H1 (cell line): ENCODE measurements at regions not wholly inside any gene's neighbourhood (a gene's known extent, or its start where the extent isn't known, plus 50 kb on each side); places are given as distances from the start of the nearest gene placed in this dataset.

Experiments used
- CTBP2 ChIP-seq: IDR thresholded peaks from 2 replicates; pipeline ENCODE4 v1.7.0; 2011; ENCODE audit warnings: borderline replicate concordance, mild to moderate bottlenecking, moderate library complexity, mixed read lengths, low read length; ENCODE audit not compliant: insufficient read depth, insufficient read length
- EZH2 ChIP-seq: fragments of 200-600 bp; sonication (generic); IDR thresholded peaks from 2 replicates; pipeline ENCODE4 v1.7.1; 2012; ENCODE audit warnings: low read depth, mild to moderate bottlenecking, moderate library complexity, low read length, inconsistent platforms; ENCODE audit not compliant: severe bottlenecking
- JUN ChIP-seq: IDR thresholded peaks from 2 replicates; pipeline ENCODE4 v1.6.1; 2011; ENCODE audit warnings: low read depth, mild to moderate bottlenecking, improper control_type of control experiment, low read length
- POLR2A ChIP-seq, 2 experiments: IDR thresholded peaks; 1 replicate in 1 of 2; 2 replicates in 1 of 2; pipeline ENCODE4 v1.6.1; 2011; ENCODE audit warnings: low read depth in 2 of 2, low read length in 2 of 2, mild to moderate bottlenecking in 2 of 2; ENCODE audit errors: control extremely low read depth in 1 of 2
- POLR2AphosphoS5 ChIP-seq: IDR thresholded peaks from 2 replicates; pipeline ENCODE4 v1.6.1; 2011; ENCODE audit warnings: low read depth, low read length
- RFX5 ChIP-seq: IDR thresholded peaks from 2 replicates; pipeline ENCODE4 v1.6.1; 2011; ENCODE audit warnings: low read depth, low read length, improper control_type of control experiment, borderline replicate concordance
- TAF1 ChIP-seq: IDR thresholded peaks from 2 replicates; pipeline ENCODE4 v1.6.1; 2011; ENCODE audit warnings: mild to moderate bottlenecking, low read depth, low read length
- TF ChIP-seq, protein P1 (sequence below), 3 experiments: IDR thresholded peaks; 1 replicate in 2 of 3; 2 replicates in 1 of 3; pipeline versions ENCODE4 v1.5.1 to v1.6.1; 2011; ENCODE audit warnings: low read length in 3 of 3, mild to moderate bottlenecking in 3 of 3, inconsistent platforms in 2 of 3, low read depth in 1 of 3, moderate library complexity in 1 of 3; ENCODE audit not compliant: insufficient read depth in 1 of 3; ENCODE audit errors: control extremely low read depth in 1 of 3
- TF ChIP-seq, protein P2 (sequence below): IDR thresholded peaks from 2 replicates; pipeline ENCODE4 v1.6.1; 2012; ENCODE audit warnings: inconsistent platforms
- TF ChIP-seq, protein P3 (sequence below): IDR thresholded peaks from 2 replicates; pipeline ENCODE4 v1.6.1; 2011; ENCODE audit warnings: low read depth, mild to moderate bottlenecking, low read length; ENCODE audit not compliant: insufficient read depth

DNA sequence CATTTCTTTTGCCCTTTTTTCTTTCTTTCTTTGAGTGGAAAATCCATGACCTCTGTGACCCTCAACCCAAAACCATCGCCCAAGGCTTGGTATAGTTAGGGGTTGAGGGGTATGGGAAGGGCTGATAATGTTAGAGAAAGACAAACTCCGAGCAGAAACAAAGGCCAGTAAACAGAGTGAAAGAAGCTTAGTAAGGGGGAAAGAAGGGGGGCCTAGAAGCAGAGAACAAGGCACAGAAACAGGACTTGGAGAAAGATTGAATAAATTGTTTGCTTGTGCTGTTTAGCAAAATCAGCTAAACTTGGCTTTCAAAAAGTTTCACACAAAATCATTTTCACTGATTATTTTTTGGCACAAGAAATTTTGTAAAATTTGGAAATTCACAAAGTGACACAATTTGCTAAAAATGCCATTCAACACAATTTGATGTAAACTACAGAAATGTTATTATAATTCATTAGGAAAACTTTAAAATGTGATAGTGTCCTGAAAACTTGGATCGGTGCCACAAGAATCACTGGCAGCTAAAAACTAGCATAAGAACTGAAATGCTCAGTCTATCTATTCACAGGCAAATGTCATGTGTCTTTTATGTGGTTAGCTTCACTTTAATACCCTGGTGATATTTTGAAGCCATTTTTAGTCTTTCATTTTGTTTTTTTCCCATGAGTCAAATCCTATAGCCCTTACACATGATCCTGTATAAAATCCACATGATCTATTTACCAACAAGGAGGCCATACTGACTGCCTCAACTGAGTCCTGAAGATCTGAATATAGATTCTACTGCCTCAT lies 276.4 kb downstream of the NR2F1-AS1 start:
- TF ChIP-seq, protein P1, sequence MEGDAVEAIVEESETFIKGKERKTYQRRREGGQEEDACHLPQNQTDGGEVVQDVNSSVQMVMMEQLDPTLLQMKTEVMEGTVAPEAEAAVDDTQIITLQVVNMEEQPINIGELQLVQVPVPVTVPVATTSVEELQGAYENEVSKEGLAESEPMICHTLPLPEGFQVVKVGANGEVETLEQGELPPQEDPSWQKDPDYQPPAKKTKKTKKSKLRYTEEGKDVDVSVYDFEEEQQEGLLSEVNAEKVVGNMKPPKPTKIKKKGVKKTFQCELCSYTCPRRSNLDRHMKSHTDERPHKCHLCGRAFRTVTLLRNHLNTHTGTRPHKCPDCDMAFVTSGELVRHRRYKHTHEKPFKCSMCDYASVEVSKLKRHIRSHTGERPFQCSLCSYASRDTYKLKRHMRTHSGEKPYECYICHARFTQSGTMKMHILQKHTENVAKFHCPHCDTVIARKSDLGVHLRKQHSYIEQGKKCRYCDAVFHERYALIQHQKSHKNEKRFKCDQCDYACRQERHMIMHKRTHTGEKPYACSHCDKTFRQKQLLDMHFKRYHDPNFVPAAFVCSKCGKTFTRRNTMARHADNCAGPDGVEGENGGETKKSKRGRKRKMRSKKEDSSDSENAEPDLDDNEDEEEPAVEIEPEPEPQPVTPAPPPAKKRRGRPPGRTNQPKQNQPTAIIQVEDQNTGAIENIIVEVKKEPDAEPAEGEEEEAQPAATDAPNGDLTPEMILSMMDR (IDR thresholded peaks at IDR 0.05; ENCODE audit: control extremely low read depth in 1 of 3, insufficient read depth in 1 of 3, low read depth in 1 of 3, low read length in 3 of 3) = no peak
- TF ChIP-seq CTBP2 (no peak), RFX5 (no peak), EZH2 (no peak), POLR2AphosphoS5 (no peak), TAF1 (no peak), JUN (no peak), POLR2A (IDR thresholded peaks at IDR 0.05; ENCODE audit: control extremely low read depth in 1 of 2, low read depth in 2 of 2, low read length in 2 of 2) (no peak)
- TF ChIP-seq, protein P2, sequence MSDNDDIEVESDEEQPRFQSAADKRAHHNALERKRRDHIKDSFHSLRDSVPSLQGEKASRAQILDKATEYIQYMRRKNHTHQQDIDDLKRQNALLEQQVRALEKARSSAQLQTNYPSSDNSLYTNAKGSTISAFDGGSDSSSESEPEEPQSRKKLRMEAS = no peak
- TF ChIP-seq, protein P3, sequence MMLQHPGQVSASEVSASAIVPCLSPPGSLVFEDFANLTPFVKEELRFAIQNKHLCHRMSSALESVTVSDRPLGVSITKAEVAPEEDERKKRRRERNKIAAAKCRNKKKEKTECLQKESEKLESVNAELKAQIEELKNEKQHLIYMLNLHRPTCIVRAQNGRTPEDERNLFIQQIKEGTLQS = no peak
